ENCODE measurements at regions not wholly inside any gene's neighbourhood (a gene's known extent, or its start where the extent isn't known, plus 50 kb on each side); places are given as distances from the start of the nearest gene placed in this dataset.
"Not testable (repeated sequence)": the region's sequence is repeated elsewhere in the genome, so short reads cannot be mapped to it uniquely, and the experiment has no call there.

DNA sequence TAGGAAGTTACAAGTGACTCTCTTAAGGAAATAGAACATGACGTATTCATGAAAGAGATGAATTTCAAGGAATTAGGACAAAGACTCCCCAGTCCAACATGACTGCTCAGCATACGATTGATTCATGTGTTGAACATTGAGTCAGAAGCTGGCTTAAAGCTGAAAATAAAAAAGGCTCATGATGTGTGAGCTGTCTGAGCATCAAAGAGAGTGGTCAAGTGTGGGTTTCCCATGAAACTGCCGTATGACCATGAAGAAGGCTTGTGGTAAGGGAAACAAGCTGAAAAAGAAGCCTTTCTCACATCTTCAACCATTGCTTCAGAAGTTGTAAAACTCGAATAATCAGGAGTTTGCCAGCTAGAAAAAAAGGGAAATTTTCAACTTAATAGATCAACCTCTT, 201.9 kb upstream of the APCDD1 start:
- TF ChIP-seq CTCF (IDR thresholded peaks at IDR 0.05; ENCODE audit: borderline replicate concordance, control extremely low read depth, extremely low read depth, insufficient read depth, missing control alignments), result no peak
- no peak for DNase-seq (ENCODE audit: low spot score)
- in situ Hi-C loops (cut with MboI; ENCODE audit: low sequenced_read_pairs, unreplicated experiment), result no loop called here

GRCh38 chr18:10252952-10253705, 201.3 kb upstream of the APCDD1 start:
- DNase-seq (ENCODE audit: low spot score), result no peak
- in situ Hi-C loops (cut with MboI; ENCODE audit: low sequenced_read_pairs, unreplicated experiment), result no loop called here
- TF ChIP-seq CTCF (IDR thresholded peaks at IDR 0.05; ENCODE audit: borderline replicate concordance, control extremely low read depth, extremely low read depth, insufficient read depth, missing control alignments), result no peak

DNA sequence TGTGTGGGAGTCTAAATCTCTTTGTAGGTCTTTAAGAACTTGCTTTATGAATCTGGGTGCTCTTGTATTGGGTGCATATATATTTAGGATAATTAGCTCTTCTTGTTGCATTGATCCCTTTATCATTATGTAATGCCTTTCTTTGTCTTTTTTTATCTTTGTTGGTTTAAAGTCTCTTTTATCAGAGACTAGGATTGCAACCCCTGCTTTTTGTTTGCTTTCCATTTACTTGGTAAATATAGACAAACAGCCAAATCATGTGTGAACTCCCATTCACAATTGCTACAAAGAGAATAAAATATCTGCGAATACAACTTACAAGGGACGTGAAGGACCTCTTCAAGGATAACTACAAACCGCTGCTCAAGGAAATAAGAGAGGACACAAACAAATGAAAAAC, 198.2 kb upstream of the APCDD1 start:
- DNase-seq (ENCODE audit: low spot score), result not testable (repeated sequence)

GRCh38 chr18:10258836-10259474, 195.5 kb upstream of the APCDD1 start:
- in situ Hi-C loops (cut with MboI; ENCODE audit: low sequenced_read_pairs, unreplicated experiment), result no loop called here
- TF ChIP-seq CTCF (IDR thresholded peaks at IDR 0.05; ENCODE audit: borderline replicate concordance, control extremely low read depth, extremely low read depth, insufficient read depth, missing control alignments), result no peak

More for the DNA sequence above, 198.2 kb upstream of the APCDD1 start:
- in situ Hi-C loops (cut with MboI; ENCODE audit: low sequenced_read_pairs, unreplicated experiment), result not testable (repeated sequence)

DNA sequence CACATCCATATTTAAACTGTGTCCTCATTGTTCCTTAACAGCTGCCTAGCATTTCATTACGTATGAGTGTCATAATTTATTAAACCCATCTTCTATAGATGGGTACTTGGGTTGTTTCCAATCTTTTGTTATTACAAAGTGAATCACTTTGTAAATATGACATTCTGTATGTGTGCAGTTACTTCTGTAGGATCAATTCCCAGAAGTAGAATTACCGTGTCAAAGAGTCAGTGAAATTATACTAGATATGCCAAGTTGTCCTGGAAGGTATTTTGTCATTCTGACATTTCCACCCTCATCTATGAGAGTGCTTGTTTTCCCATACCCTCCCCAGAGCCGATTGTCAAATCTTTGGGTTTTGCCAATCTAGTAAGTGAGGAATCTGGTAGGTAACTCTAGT, 194.5 kb upstream of the APCDD1 start:
- no peak for TF ChIP-seq CTCF (IDR thresholded peaks at IDR 0.05; ENCODE audit: borderline replicate concordance, control extremely low read depth, extremely low read depth, insufficient read depth, missing control alignments)
- in situ Hi-C loops (cut with MboI; ENCODE audit: low sequenced_read_pairs, unreplicated experiment), result no loop called here
- DNase-seq (ENCODE audit: low spot score), result no peak

More at GRCh38 chr18:10258836-10259474, 195.5 kb upstream of the APCDD1 start:
- no peak for DNase-seq (ENCODE audit: low spot score)

DNA sequence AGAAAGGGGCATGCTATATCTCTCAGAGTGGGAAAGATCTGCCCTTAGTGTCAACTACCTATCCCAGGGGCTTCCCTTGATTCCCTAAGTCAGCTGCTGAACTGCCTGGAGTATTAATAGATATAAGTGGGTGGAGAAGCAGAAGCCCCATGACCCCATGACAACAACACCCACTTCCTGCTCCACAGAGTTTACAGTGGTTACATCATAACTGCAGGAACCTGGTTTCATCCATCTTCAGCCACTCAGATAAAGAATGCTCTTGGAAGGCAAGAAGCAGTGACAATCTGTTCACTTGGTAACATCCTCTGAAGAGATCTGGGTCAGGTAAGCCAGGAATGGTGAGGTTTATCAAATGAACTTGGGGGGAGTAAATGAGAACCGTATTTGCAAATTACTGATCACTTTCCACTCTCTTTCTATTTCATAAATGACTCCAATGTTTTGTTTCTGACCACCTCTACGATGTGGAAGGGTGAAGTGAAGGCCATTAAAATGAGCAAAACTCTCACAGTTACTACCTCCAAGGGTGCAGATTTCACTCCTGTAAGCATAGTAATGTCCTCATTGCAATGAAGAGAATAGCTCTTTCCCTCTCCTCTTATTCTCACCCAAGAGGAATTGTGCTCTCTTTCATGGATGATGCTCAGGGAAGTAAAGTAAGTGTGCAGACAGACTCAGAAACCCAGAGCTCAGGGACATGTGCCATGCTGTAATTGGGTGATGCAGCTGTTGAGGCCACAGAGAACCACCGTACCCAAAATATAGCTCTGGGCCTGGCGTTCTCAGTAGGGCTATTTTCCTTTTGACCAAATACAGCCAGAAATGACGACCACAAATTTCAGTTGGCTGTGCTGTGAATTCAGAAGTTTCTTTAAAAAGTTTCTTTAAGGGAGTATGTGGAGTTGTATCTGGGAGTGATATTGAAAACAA, 192.8 kb upstream of the APCDD1 start:
- no peak for TF ChIP-seq CTCF (IDR thresholded peaks at IDR 0.05; ENCODE audit: borderline replicate concordance, control extremely low read depth, extremely low read depth, insufficient read depth, missing control alignments)
- no peak for DNase-seq (ENCODE audit: low spot score)
- in situ Hi-C loops (cut with MboI; ENCODE audit: low sequenced_read_pairs, unreplicated experiment), result no loop called here
